Fibroblast of lung (primary cell): ENCODE measurements at regions not wholly inside any gene's neighbourhood (a gene's known extent, or its start where the extent isn't known, plus 50 kb on each side); places are given as distances from the start of the nearest gene placed in this dataset.

Experiments
- CTCF ChIP-seq, 2 donors: IDR thresholded peaks in 1 of 2; conservative IDR thresholded peaks in 1 of 2; 1 replicate in 1 of 2; 2 replicates in 1 of 2; pipeline ENCODE4 v1.5.1; 2011 to 2012; ENCODE audit warnings: low read length in 2 of 2, control low read depth in 1 of 2, inconsistent platforms in 1 of 2, low read depth in 1 of 2, mild to moderate bottlenecking in 1 of 2
- EZH2 ChIP-seq: IDR thresholded peaks from 2 replicates; pipeline ENCODE4 v1.5.1; 2012; ENCODE audit warnings: low read length, control low read depth, mild to moderate bottlenecking; ENCODE audit errors: missing control alignments

DNA sequence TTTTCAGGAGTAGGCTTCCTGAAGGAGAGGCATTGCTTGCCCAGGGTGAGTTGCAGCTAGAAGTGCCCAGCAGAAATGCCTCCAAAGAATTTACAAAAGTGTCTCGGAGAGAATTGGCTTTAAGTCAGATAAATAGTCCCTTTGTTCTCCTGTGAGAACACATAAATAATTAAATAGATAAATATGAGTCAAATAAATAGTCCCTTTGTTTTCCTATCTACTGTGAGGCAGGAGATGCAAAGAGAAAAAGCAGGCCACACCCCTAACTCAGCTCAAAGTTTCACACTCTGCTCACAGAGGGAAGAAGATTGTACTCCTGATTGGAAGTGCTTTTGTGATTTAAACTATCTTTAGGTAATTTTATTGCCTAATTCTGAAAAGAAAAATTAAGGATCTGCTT is 180.7 kb upstream of the PRSS16 start:
- TF ChIP-seq CTCF (conservative IDR thresholded peaks at IDR 0.05 in 1 of 2, IDR thresholded peaks at IDR 0.05 in 1 of 2; ENCODE audit: low read depth in 1 of 2, low read length in 2 of 2) = no peak
- no peak for TF ChIP-seq EZH2
